ENCODE measurements at regions not wholly inside any gene's neighbourhood (a gene's known extent, or its start where the extent isn't known, plus 50 kb on each side); places are given as distances from the start of the nearest gene placed in this dataset.

GRCh38 chr9:20291201-20291600, 331.1 kb downstream of the MLLT3 start:
- no peak for DNase-seq

GRCh38 chr9:20290257-20290656, 332.0 kb downstream of the MLLT3 start:
- DNase-seq: no peak

DNA sequence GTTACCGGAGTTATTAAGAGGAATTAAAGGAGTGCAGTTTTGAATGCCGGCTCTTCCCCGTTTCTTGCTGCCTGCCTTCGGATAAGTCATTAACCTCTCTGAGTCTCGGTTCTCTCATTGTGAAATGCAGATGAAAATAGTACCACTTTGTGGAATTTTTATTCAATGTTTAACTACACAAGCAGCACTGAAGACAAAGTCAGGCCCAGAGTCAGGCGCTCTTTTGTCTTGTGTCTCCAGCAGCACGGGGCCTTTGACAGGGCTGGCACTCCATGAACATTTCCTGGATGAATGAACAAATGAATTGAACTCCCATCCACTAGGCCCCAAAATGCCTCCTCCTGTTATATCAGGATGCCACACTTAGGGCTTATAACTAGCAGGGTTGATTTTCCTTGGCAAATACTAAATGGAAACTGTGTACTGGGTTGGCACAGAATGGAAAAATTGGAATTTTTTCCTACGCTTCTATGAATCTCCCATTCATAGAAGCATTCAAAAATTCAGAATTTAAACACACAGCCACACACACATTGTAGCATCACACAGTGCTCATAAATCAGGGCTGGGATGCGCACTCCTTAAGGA, 332.8 kb downstream of the MLLT3 start:
- no peak for DNase-seq

GRCh38 chr9:20286969-20287368, 335.3 kb downstream of the MLLT3 start:
- DNase-seq: no peak

GRCh38 chr9:20286154-20286700, 336.1 kb downstream of the MLLT3 start:
- DNase-seq: no peak

DNA sequence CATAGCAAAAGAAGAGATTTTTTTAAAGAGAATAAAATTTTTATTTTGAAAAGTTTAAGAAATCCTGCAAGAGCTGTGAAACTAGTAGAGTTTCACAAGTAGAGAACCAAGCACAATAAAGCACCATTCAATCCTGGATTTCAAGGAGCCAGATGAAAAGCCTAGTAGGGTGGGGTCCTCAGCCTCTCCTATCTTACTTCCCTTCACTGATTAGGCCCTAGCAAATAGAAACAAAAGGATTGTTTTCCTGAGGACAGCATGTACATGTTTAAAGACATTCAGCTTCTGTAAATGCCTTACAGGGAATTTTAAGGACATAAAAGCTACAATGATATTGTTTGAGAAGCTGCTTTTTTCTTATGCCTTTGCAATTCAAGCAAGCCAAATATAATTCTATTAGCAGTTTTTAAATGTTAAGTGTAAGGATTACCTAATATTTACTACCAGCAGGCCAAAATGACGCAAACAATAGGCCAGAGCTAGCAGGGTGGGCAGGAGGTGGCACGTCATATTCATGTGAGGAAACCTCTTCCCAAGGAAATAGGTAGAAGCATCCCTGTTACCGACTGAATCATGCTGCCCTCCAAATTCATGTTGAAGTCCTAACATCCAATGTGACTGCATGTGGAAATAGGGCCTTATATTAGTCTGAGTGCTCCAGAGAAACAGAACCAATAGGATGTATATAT, 337.6 kb downstream of the MLLT3 start:
- DNase-seq: no peak

DNA sequence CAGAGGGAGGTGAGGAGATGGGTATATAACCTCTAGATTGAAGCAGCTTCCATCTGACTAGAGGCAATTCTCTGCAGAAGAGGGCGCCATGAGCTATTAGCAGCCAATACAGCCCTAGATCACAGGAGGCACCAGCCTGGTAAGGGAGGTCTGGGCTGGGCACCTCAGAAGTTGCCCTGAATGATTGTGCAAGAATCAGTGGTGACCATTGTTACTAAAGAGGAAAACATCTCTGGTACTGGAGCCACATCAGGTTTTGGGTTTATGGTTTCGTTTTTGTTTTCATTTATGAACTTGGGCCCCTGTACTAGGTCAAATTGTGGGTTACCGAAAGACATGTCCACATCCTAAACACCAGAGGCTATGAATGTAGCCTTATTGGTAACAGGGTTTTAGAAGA, 342.0 kb downstream of the MLLT3 start:
- no peak for DNase-seq

DNA sequence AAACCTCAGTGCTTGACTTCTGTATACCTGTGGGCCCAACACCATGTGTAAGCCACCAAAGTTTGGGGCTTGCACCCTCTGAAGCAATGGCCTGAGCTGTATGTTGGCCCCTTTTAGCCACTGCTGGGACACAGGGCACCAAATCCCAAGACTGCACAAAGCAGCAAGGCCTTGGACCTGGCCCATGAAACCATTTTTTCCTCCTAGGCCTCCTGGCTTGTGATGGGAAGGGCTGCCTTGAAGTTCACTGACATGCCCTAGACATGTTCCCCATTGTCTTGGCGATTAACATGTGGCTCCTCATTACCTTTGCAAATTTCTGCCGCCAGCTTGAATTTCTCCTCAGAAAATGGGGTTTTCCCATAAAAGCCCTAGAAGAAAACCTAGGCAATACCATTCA, 345.5 kb downstream of the MLLT3 start:
- no peak for DNase-seq

DNA sequence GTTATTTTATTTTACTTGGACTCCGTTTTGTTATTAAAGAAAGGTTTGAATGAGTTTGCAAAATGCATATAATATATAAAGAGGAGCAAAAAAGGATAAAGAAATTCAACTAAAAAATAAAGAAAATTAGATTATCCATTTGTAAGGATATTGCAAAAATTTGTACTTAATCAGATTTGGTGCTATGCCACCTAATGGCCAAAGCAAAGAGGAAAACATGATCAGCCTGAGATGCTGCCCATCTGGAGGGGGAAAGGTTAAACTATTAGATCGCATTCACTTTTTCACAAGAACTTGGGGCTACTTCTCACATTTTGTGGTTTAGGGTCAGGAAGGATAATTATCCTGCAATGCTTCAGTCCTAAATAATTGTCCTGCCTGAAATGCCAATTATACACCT, 350.6 kb downstream of the MLLT3 start:
- no peak for DNase-seq

DNA sequence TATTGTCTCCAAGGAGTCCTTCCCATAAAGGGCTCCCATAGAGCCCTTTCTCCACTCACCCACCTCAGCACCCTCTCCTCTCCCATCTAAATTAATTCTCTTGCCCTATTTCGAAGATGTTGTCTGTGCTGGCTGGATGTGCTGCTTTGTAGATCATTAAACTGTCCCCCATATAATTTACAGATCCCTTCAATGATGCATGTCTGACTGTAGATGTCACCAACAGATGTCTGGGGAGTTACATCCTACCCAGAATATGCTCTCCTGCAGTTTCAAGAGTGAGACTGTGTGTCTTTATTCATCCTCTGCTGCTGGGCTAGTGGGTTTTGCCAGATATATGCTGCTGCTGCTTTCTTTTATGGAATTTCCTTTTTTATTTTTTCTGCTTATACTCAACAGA, 351.2 kb downstream of the MLLT3 start:
- no peak for DNase-seq

DNA sequence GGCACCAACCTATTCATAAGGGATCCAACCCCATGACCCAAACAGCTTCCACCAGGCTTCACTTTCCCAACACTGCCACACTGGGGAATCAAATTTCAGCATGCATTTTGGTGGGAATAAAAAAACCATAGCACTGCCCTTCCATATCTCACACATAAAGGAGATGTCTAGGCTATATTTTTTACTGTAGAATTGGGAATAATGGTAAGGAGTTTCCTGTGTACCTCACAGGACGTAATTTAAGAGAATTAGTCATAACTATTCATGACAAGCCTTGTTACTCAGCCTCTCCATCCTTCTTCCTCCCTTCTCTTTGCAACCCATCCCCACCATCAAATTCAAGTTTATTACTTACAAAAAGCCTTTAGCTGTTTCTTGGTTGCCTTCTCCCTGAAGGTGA, 352.1 kb downstream of the MLLT3 start:
- no peak for DNase-seq

- DNase-seq: no peak
These were observed 352.7 kb downstream of the MLLT3 start for GRCh38 chr9:20269620-20270019.

DNA sequence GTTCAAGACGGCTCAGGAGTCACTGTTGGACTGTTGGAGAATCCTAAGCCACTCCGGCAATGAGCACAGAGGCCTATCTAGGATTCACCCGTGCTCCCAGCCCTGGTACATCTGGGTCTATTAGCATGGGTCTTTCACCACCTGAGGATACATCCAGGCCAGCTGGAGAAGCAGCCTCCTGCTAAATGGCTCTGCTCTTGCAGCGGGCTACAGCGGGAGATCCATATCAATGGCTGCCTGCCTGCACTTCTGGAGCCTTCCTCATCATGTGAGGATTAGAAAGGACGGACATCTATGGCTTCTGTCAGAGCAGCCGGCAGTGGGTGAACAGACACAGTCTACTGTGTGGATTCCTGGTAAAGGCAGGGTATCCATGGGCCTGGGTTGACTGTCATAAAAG, 357.4 kb downstream of the MLLT3 start:
- no peak for DNase-seq

DNA sequence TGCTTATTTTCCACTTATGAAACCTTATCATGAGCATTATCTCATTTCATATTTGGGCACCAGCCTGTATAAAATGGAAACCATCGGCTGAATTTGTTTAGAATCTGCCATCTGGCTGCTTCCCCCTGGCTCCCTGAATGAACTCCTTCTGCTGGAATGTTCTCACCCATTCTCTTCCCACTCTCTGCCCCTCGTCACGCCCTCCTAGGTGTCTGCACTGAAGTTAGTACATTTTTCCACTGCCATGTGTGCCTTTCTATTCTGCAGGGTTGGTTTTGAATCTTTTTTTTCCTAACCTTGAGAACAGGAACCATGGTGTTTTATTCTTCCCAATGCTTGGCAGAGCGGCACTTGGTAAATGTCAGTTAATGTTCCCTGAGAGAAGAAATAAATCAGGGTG, 359.7 kb downstream of the MLLT3 start:
- no peak for DNase-seq

- no peak for DNase-seq
These were observed 365.9 kb downstream of the MLLT3 start for GRCh38 chr9:20256284-20256948.

- no peak for DNase-seq
These were observed 367.2 kb downstream of the MLLT3 start for GRCh38 chr9:20255052-20255451.

DNA sequence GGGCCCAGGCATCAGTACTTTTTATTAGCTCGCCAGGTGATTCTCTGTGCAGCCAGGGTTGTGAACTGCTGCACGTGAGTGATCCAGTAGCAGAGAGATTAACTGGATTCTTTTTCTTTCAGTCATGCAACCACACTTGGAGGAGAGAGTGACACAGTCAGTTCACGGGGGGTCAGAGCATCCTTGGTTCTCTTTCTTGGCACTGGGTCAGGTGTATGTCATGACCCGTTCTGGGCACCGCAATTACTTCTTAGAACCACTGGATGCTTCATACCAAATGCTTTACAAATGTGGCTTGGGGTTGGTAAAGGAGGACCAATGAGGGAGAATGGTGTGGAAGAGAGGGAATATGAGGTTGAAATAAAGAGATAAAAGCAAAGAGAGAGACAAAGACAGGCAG, 368.7 kb downstream of the MLLT3 start:
- no peak for DNase-seq

DNA sequence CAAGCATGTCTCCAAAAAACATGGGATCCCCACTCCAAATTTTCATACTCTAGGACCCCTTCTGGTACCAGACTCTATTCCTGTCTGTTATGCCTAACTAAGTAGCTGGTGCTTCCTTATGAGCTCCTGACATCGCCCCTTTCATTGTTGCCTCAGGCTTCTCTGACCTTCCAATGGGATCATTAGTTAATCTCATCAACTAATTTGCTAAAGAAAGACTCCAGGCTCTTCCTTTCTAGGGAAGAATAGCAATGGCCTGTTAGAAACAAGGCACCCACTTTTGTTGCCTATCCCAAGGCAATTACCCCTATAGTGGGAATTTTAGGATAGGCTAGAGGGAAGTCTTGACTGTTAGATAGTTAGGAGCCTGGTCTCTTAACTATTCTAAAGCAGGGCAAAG, 369.5 kb downstream of the MLLT3 start:
- DNase-seq: no peak

GRCh38 chr9:20250791-20251190, 371.5 kb downstream of the MLLT3 start:
- DNase-seq: no peak

- DNase-seq: no peak
These were observed 378.0 kb downstream of the MLLT3 start for GRCh38 chr9:20244271-20244670.

- no peak for DNase-seq
These were observed 378.5 kb downstream of the MLLT3 start for GRCh38 chr9:20243841-20244240.

DNA sequence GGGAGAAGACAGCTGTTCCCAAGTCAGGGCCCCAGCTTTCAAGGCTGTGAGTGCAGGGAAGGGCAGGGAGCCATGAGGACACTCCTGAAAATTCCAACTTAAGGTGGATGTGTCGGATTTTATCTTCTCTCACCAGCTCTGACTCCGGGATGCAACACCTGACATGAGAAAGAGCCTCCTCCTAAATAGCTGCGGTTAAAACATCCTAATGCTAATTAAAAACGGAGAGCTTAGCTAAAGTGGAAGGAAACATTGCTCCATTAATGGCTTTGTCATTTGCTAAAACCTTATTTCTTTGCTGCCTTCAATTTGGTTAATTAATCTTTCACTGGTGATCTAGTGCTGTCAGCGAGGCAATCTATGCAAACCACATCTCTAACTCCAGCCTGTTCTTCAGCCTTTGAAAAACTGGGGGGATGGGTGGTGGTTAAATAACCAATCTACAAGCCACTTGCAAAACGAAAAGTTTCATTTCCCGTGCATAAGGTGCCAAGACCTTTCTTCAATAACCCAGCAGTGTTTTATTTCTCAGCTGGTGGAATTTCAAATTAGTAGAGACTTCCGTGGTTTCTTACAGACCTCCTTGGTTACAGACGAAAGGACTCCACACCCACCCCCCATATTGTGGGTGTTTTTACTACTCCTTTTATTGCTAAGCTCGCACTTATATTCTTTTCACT, 379.6 kb downstream of the MLLT3 start:
- no peak for DNase-seq

DNA sequence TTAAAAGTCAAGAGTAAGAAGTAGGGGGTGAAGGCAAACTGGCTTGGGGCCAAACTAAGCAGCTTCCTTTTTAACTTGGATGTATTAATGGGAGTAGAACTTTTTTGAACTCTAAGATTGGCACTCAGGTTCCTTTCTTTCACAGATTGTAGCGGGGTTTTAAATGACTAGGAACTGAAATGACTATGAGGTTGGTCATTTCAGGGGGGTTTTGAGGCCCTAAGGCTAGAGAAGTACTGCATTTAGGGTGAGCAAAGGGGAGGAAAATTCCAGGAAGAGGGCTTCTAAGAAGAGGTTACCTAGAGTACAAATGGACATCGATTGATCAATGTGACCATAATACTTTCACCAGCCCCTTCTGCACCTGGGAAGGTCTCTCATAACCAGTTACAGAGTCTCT, 381.8 kb downstream of the MLLT3 start:
- no peak for DNase-seq

- DNase-seq: no peak
These were observed 383.4 kb downstream of the MLLT3 start for GRCh38 chr9:20238921-20239320.
